Choroid plexus epithelial cell (primary cell): ENCODE measurements at regions not wholly inside any gene's neighbourhood (a gene's known extent, or its start where the extent isn't known, plus 50 kb on each side); places are given as distances from the start of the nearest gene placed in this dataset.

Experiments
- DNase-seq: peaks from one replicate; pipeline ENCODE4 v3.0.0-alpha.2; 2010; ENCODE audit warnings: low read depth
- H3K4me3 ChIP-seq: 2 replicates; pipeline ENCODE4 v1.5.1; 2011; ENCODE audit warnings: low read depth, mild to moderate bottlenecking, control low read depth, low read length, moderate library complexity
- CTCF ChIP-seq: conservative IDR thresholded peaks from 2 replicates; pipeline ENCODE4 v1.5.1; 2011; ENCODE audit warnings: low read depth, mild to moderate bottlenecking, control low read depth, inconsistent platforms, low read length, moderate library complexity

- H3K4me3 ChIP-seq: no peak overlapping the region
- DNase-seq: peak; percentile 33
- no peak for TF ChIP-seq CTCF
These were observed 331.9 kb upstream of the GULP1 start for GRCh38 chr2:187959821-187960220.

- H3K4me3 ChIP-seq: no peak overlapping the region
- TF ChIP-seq CTCF: no peak
- DNase-seq: no peak
These were observed 329.1 kb upstream of the GULP1 start for GRCh38 chr2:187962538-187962937.

- no peak overlapping the region for H3K4me3 ChIP-seq
- TF ChIP-seq CTCF: no peak
- DNase-seq: peak; percentile 53
These were observed 326.9 kb upstream of the GULP1 start for GRCh38 chr2:187964746-187965145.

GRCh38 chr2:187966924-187967323, 324.8 kb upstream of the GULP1 start:
- DNase-seq: no peak
- TF ChIP-seq CTCF: no peak
- H3K4me3 ChIP-seq: no peak overlapping the region

GRCh38 chr2:187971893-187972292, 319.8 kb upstream of the GULP1 start:
- no peak for TF ChIP-seq CTCF
- H3K4me3 ChIP-seq: no peak overlapping the region
- DNase-seq: no peak

GRCh38 chr2:187976259-187976985, 315.3 kb upstream of the GULP1 start:
- H3K4me3 ChIP-seq: no peak overlapping the region
- no peak for DNase-seq
- no peak for TF ChIP-seq CTCF

- TF ChIP-seq CTCF: no peak
- no peak overlapping the region for H3K4me3 ChIP-seq
- no peak for DNase-seq
These were observed 314.7 kb upstream of the GULP1 start for GRCh38 chr2:187976986-187977333.
